Lower leg skin (tissue), 4 donors: ENCODE measurements at regions not wholly inside any gene's neighbourhood (a gene's known extent, or its start where the extent isn't known, plus 50 kb on each side); places are given as distances from the start of the nearest gene placed in this dataset.

ENCODE experiments used
- DNase-seq, 2 donors: peaks; one replicate each; pipeline ENCODE4 v3.0.0-alpha.2; 2019; ENCODE audit warnings: low spot score in 2 of 2
- H3K4me3 ChIP-seq: fragments of 200-600 bp; sonication (generic); 2 replicates; pipeline ENCODE4 v1.5.1; 2017; ENCODE audit warnings: mild to moderate bottlenecking, low read depth; ENCODE audit not compliant: poor library complexity, severe bottlenecking
- CTCF ChIP-seq, 3 donors: fragments of 450-650 bp; IDR thresholded peaks; one replicate each; pipeline ENCODE4 v1.5.1; 2016; ENCODE audit warnings: antibody characterized with exemption in 3 of 3, mild to moderate bottlenecking in 3 of 3, moderate library complexity in 2 of 3
- POLR2A ChIP-seq, 2 donors: fragments of 450-650 bp; IDR thresholded peaks; one replicate each; pipeline ENCODE4 v1.6.1; 2016 to 2017; ENCODE audit warnings: antibody characterized with exemption in 2 of 2, mild to moderate bottlenecking in 1 of 2, moderate library complexity in 1 of 2
- WGBS, 2 donors: methylation state at CpG; one replicate each; pipeline ENCODE4 v1.1.5; 2018; 5-methylcytosine and 5-hydroxymethylcytosine counted together
- intact Hi-C: fragments of 100-400 bp; cut with DNase I; formaldehyde crosslinking; loops from one replicate; pipeline ENCODE4 v1.15.0; 2023; ENCODE audit warnings: low total_unique reads

GRCh38 chr20:55174635-55175034, 699.2 kb downstream of the DOK5 start:
- DNase-seq: no peak
- 71 to 84% methylated on average over 1 of the region's 1 CpG for WGBS, 2 donors
- intact Hi-C loops: no loop called here
- no peak overlapping the region for H3K4me3 ChIP-seq
- no peak for TF ChIP-seq CTCF (IDR thresholded peaks at IDR 0.05)
- TF ChIP-seq POLR2A (IDR thresholded peaks at IDR 0.05): no peak

GRCh38 chr20:55174172-55174571, 698.8 kb downstream of the DOK5 start:
- no peak overlapping the region for H3K4me3 ChIP-seq
- intact Hi-C loops: no loop called here
- WGBS, 2 donors: 47 to 50% methylated on average over 2 of the region's 2 CpGs
- no peak for DNase-seq
- TF ChIP-seq POLR2A (IDR thresholded peaks at IDR 0.05) (no peak), CTCF (IDR thresholded peaks at IDR 0.05) (no peak)

GRCh38 chr20:55173601-55174000, 698.2 kb downstream of the DOK5 start:
- no peak overlapping the region for H3K4me3 ChIP-seq
- WGBS, 2 donors: 15 to 27% methylated on average over 1 of the region's 1 CpG
- DNase-seq: no peak
- intact Hi-C loops: no loop called here
- TF ChIP-seq POLR2A (IDR thresholded peaks at IDR 0.05) (no peak), CTCF (IDR thresholded peaks at IDR 0.05) (no peak)

GRCh38 chr20:55172310-55173002, 697.1 kb downstream of the DOK5 start:
- WGBS, 2 donors: 61 to 82% methylated on average over 4 of the region's 4 CpGs
- TF ChIP-seq CTCF (IDR thresholded peaks at IDR 0.05) (no peak), POLR2A (IDR thresholded peaks at IDR 0.05) (no peak)
- intact Hi-C loops: no loop called here

GRCh38 chr20:55166063-55166462, 690.7 kb downstream of the DOK5 start:
- no peak overlapping the region for H3K4me3 ChIP-seq
- no peak for DNase-seq
- intact Hi-C loops: loop anchor here (5.0 kb wide), 1 partner anchor 436 kb away; no protein-coding TSS in a partner anchor
- WGBS, 2 donors: 45 to 71% methylated on average over 2 of the region's 2 CpGs
- TF ChIP-seq POLR2A (IDR thresholded peaks at IDR 0.05) (no peak), CTCF (IDR thresholded peaks at IDR 0.05) (no peak)

More at GRCh38 chr20:55172310-55173002, 697.1 kb downstream of the DOK5 start:
- no peak for DNase-seq
- H3K4me3 ChIP-seq: no peak overlapping the region

- no peak for TF ChIP-seq POLR2A (IDR thresholded peaks at IDR 0.05)
- no peak for TF ChIP-seq CTCF (IDR thresholded peaks at IDR 0.05)
- no peak for DNase-seq
- H3K4me3 ChIP-seq: no peak overlapping the region
- intact Hi-C loops: no loop called here
- WGBS, 2 donors: 68 to 71% methylated on average over 1 of the region's 1 CpG
These were observed 685.6 kb downstream of the DOK5 start for GRCh38 chr20:55160996-55161395.
